GM12878 (cell line): ENCODE measurements at regions not wholly inside any gene's neighbourhood (a gene's known extent, or its start where the extent isn't known, plus 50 kb on each side); places are given as distances from the start of the nearest gene placed in this dataset.

Experiments used
- BCL11A ChIP-seq: IDR thresholded peaks from 2 replicates; pipeline ENCODE4 v1.6.1; 2011; ENCODE audit warnings: low read depth, low read length
- CUX1 ChIP-seq: IDR thresholded peaks from 2 replicates; pipeline ENCODE4 v1.6.1; 2012; ENCODE audit warnings: improper control_type of control experiment, low read depth, low read length; ENCODE audit not compliant: insufficient replicate concordance
- IRF4 ChIP-seq: IDR thresholded peaks from 2 replicates; pipeline ENCODE4 v1.6.1; 2011; ENCODE audit warnings: low read depth, low read length
- RUNX3 ChIP-seq: IDR thresholded peaks from 2 replicates; pipeline ENCODE4 v1.6.1; 2012; ENCODE audit warnings: low read length, inconsistent platforms
- ZBTB40 ChIP-seq: fragments of 450-650 bp; IDR thresholded peaks from 2 replicates; pipeline ENCODE4 v1.6.1; 2016; ENCODE audit warnings: mild to moderate bottlenecking, moderate library complexity, borderline replicate concordance

GRCh38 chr2:187976986-187977333, 314.7 kb upstream of the GULP1 start (continued):
- TF ChIP-seq CUX1 (no peak), IRF4 (no peak), BCL11A (no peak), ZBTB40 (no peak), RUNX3 (no peak)
